GM23338 (cell line): ENCODE measurements at regions not wholly inside any gene's neighbourhood (a gene's known extent, or its start where the extent isn't known, plus 50 kb on each side); places are given as distances from the start of the nearest gene placed in this dataset.

ENCODE experiments used
- CTCF ChIP-seq, 2 experiments: fragments of 200-600 bp in 1 of 2; sonication (generic) in 1 of 2; conservative IDR thresholded peaks; 2 replicates each; pipeline versions ENCODE4 v1.5.1 to v1.6.1; 2016 to 2017; ENCODE audit warnings: antibody characterized with exemption in 2 of 2, low read depth in 2 of 2, mild to moderate bottlenecking in 2 of 2, moderate library complexity in 1 of 2
- ETS1 ChIP-seq: IDR thresholded peaks from 2 replicates; pipeline ENCODE4 v1.6.1; 2016; ENCODE audit warnings: antibody characterized with exemption
- EZH2phosphoT487 ChIP-seq: fragments of 200-600 bp; sonication (generic); IDR thresholded peaks from one replicate; pipeline ENCODE4 v1.8.1; 2018; ENCODE audit warnings: antibody characterized with exemption; ENCODE audit not compliant: unreplicated experiment
- JUNB ChIP-seq: IDR thresholded peaks from one replicate; pipeline ENCODE4 v1.6.1; 2016; ENCODE audit warnings: antibody characterized with exemption; ENCODE audit not compliant: unreplicated experiment
- POLR2AphosphoS5 ChIP-seq: IDR thresholded peaks from 2 replicates; pipeline ENCODE4 v1.6.1; 2016; ENCODE audit warnings: antibody characterized with exemption, low read depth
- REST ChIP-seq: IDR thresholded peaks from one replicate; pipeline ENCODE4 v1.6.1; 2018; ENCODE audit warnings: antibody characterized with exemption; ENCODE audit not compliant: unreplicated experiment
- ZNF331 ChIP-seq: fragments of 250-450 bp; sonication (Bioruptor Pico); IDR thresholded peaks from 2 replicates; pipeline ENCODE4 v1.5.0; 2020; ENCODE audit warnings: low read depth, mild to moderate bottlenecking, moderate library complexity
- ZNF462 ChIP-seq: fragments of 250-450 bp; sonication (Bioruptor Pico); IDR thresholded peaks from 2 replicates; pipeline ENCODE4 v1.5.0; 2020; ENCODE audit warnings: mild to moderate bottlenecking, moderate library complexity

- TF ChIP-seq CTCF (conservative IDR thresholded peaks at IDR 0.05; ENCODE audit: low read depth in 2 of 2) (no peak), ZNF331 (CRISPR knock-in tag) (no peak), EZH2phosphoT487 (no peak), JUNB (no peak), REST (no peak), ETS1 (no peak), POLR2AphosphoS5 (no peak), ZNF462 (CRISPR knock-in tag) (no peak)
Measured at GRCh38 chr7:25379351-25380300, 151.3 kb upstream of the NPVF start.
